GM20000 (cell line): ENCODE measurements at regions not wholly inside any gene's neighbourhood (a gene's known extent, or its start where the extent isn't known, plus 50 kb on each side); places are given as distances from the start of the nearest gene placed in this dataset.

Experiments
- DNase-seq: peaks from one replicate; pipeline ENCODE4 v3.0.0; 2012; ENCODE audit warnings: low spot score
- TF ChIP-seq, protein P1 (sequence below): IDR thresholded peaks from 2 replicates; pipeline ENCODE4 v1.5.1; 2012; ENCODE audit warnings: mild to moderate bottlenecking, control low read depth; ENCODE audit errors: extremely low read depth, missing control alignments

DNA sequence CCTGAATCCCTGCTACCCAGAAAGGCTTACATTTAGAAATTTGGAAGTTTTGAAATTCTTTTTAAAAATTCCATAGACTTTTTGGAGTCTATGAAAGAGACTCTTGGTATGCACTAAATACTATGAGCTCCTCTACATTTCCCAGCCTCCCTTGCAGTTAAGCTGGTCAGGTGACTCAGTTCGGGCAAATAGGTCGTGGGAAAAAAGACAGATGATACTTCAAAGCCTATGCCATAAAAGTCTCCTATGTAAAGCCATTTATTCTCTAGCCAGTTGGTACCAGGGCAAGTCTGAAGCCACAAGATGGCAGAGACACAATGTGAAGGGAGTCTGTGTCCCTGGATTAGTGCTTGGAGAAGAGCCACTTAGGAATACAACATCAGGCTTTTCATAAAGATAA, 101.8 kb downstream of the BOD1 start:
- DNase-seq: no peak
- TF ChIP-seq, protein P1, sequence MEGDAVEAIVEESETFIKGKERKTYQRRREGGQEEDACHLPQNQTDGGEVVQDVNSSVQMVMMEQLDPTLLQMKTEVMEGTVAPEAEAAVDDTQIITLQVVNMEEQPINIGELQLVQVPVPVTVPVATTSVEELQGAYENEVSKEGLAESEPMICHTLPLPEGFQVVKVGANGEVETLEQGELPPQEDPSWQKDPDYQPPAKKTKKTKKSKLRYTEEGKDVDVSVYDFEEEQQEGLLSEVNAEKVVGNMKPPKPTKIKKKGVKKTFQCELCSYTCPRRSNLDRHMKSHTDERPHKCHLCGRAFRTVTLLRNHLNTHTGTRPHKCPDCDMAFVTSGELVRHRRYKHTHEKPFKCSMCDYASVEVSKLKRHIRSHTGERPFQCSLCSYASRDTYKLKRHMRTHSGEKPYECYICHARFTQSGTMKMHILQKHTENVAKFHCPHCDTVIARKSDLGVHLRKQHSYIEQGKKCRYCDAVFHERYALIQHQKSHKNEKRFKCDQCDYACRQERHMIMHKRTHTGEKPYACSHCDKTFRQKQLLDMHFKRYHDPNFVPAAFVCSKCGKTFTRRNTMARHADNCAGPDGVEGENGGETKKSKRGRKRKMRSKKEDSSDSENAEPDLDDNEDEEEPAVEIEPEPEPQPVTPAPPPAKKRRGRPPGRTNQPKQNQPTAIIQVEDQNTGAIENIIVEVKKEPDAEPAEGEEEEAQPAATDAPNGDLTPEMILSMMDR: no peak

DNA sequence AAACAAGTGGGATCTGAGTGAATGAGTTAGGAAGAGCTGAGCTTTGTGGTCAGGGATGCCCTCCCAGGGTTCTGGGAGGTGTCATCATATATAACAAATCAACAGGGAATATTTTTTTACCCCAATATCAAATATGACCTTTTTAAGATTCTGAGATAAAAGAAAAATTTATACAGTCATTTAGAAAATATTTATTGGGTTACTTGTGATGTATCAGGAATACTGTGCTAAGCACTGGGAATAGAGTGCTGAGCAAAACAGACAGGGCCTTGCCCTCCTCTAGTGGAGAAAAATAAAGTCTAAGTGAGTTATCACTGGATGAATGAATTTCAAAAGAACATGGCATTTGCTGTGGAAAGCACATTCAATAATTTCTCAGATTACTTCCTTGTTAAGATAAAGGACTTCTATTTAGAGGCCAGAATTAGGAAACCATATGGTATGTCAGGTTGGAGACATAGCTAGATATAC, 102.9 kb downstream of the BOD1 start:
- no peak for DNase-seq
- TF ChIP-seq, protein P1: no peak

DNA sequence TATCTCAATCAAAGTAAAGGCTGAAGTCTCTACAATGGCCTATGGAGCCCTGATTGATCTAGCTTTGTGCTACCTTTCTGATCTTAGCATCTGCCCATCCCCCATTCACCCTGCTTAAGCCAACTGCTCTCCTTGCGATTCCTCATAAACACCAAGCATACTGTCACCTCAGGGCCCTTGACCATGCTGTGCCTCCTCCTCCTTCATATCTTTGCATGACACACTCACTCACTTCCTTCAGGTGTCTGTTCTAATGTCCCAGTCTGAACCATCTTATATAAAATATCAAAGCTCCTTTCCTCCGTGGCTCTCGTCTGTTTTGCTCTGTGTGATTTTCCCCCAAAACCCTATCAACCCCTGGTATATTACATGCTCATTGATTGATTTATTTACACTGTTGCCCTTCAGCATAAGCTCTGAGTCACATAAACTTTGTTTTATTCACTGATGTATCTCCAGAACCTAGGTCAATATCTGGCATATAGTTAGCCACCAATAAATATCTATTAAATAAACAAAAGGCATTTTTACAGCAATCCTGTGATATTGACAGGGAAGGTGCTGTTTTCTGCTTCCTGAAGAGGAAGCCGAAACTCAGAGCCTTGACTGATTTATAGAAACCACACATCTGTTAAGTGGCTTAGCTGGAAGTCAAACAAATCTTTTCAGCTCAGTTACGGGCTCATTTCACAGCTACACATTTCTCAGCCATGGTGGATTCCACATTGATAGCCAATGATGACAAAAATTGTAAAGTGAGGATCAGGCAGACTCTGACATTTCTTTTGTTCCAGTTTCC, 103.6 kb downstream of the BOD1 start:
- no peak for DNase-seq
- TF ChIP-seq, protein P1: no peak

DNA sequence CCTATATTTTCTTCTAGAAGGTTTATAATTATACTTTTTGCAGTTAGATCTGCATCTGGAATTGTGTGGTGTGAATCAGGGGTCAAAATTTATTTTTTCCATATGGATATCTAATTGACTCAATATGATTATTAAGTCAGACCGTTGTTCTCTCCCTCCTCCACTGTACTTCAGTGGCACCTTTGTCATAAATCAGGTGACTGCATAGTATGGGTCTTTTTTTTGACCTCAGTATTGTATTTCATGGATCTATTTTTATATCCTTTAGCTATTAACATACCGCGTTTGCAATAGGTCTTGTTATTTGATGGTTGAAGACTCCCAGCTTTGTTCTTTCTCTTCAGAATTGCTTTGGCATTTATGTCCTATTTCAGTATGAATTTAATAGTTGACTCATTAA, 107.4 kb downstream of the BOD1 start:
- DNase-seq: no peak
- TF ChIP-seq, protein P1: no peak

DNA sequence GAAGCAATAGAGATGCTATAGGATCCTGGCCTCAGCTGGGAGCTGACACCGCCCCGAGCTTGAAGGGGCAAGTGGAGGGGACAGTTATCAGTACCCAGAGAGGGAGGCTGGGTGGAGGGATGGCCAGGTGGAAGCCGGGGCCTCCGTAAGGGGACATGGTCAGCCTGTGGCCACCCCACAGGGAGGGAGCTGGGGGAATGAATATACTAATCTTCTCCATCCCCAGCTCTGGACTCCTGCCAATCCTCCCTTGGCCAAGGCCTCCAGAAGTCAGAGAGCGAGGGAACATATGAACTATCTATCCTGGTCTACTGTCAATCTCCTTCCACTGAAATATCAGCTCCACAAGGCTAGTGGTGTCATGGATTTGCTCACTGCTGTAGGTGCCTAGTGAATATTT, 109.3 kb downstream of the BOD1 start:
- no peak for DNase-seq
- TF ChIP-seq, protein P1: no peak

DNA sequence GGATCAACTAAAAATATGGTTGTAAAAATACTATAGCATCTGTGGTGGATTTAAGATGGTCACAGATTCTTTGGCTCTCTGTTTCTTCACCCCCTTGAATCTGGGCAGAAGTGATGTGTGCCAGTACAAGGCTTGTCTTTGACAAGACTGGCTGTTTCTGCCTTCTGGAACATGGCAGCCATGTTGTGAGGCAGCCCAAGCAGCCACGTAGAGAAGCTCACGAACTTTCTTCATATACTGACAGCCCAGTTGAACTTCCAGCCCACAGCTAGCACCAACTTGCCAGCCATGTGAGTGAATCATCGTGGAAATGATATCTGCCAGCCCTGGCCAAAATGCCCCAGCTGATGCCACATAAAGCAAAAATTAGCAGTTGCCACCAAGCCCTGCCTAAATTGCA, 110.8 kb downstream of the BOD1 start:
- DNase-seq: no peak
- TF ChIP-seq, protein P1: no peak

DNA sequence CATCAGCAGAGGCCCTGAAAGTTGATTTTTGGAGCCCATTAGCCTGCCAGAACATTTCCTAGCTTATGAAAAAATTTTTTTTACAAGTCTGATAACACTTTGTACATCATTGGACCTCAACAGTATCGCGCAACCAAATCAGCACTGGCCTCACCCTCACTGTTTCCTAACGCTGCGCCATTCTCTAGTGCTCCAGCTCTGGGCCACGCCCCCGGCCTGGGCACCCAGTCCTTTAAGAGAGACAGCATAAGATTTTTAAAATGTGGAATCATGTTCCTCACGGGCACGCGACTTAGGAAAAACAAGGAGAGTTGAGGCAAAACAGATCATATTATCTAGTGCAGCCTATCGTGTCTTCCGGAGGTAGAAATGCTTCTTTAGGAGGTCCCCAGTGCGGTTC, 114.5 kb downstream of the BOD1 start:
- no peak for DNase-seq
- TF ChIP-seq, protein P1: no peak
